NCI-H1092 treated with DMSO at 0.1 percent for 48 hours (cell line): ENCODE measurements at regions not wholly inside any gene's neighbourhood (a gene's known extent, or its start where the extent isn't known, plus 50 kb on each side); places are given as distances from the start of the nearest gene placed in this dataset.
"Not testable (repeated sequence)": the region's sequence is repeated elsewhere in the genome, so short reads cannot be mapped to it uniquely, and the experiment has no call there.

Source experiments
- DNase-seq: peaks from one replicate; lab custom pipeline; 2025; lab: John Stamatoyannopoulos, UW

DNA sequence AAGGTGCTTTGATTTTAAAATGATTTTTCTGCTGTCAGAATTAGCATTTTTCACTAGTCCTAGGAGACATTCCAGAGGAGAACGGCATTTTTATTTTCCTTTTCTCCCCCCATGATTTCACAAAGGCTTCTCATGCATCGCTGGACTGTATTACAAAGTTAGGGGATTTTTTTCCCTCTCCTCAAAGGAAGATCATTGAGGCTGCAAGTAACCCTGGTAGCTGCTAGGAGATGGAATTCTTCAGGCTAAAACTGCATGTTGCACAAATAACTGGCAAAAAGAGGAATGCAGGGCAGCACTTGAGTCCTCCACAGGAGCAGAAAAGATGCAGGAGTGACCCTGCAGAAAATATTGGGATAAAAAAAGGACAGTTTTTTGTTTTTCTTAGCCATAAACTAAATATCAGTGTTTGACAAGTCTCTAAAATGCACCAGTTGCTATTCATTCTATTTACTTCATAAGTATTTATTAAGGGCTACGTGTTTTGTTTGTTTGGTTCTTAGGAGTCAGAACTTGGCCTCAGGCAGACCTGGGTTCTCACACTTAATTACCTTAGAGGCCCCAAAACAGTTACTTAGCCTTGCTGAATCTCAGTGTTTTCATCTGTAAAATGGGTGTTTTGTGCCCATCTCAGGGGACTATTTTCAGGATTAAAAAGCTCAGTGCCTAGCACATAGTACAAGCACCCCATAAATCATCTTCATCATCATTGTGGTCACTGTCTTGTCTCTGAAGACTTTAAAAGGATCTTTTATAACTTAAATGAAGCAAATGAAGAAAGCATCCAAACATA is 144.5 kb upstream of the ID4 start:
- DNase-seq = no peak

DNA sequence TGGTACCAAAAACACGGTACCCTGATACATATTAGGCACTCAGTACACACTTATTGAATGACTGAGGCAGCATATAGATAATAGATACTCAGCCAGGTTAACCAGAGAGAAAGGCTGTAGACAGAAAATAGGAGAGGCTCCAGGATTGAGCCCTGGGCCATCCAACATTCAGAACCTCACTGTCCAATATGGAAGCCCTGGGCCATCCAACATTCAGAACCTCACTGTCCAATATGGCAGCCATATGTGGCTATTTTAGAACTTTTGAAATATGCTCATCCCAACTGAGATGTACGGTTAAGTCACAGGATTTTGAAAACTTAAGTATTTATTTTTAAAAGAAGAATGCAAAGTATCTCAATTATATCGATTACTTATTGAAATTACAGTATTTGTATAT is 142.5 kb upstream of the ID4 start:
- DNase-seq = no peak

DNA sequence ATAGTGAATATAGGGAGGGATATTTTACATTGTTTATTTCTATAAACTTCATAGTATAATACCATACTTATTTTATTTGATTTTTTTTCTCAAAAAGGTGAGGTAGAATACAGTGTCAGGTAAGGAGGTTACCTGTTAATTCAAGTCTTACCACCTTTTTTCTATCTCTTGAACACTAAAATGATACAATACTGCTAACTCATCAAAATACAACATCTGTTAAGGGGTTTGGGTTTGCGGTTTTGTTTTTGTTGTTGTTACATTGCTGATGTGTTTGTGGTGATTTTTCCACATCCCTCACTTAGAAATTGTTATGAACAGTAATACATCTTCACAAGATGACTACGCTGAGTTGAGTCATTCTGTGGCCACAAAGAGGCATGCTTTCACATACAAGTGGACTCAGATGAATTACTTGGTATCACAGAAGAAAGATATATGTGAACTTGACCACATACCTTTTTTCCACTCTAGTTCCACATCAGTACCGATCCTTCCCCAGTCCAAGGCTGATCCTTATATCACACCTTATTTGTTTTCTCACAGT is 139.4 kb upstream of the ID4 start:
- DNase-seq = no peak

DNA sequence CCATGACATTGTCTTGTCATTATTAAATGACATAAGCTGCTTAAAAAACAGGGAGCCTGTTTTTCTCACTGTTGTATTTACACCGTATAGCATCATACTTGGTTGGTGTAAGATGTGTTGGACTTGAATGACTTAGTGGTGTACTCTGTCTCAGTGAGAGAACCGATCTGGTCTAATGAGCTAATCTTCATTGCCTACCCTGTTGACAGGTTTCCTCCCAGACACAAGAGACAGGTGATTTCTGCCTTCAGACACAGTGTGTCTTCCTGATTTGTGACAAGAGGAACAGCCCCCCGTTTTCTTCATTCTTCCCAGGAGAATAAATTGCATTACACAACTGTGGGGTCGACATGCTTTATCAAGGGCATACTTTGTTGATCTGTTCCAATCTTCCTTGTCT is 137.2 kb upstream of the ID4 start:
- no peak for DNase-seq

GRCh38 chr6:19705606-19706005 is 131.6 kb upstream of the ID4 start:
- no peak for DNase-seq

DNA sequence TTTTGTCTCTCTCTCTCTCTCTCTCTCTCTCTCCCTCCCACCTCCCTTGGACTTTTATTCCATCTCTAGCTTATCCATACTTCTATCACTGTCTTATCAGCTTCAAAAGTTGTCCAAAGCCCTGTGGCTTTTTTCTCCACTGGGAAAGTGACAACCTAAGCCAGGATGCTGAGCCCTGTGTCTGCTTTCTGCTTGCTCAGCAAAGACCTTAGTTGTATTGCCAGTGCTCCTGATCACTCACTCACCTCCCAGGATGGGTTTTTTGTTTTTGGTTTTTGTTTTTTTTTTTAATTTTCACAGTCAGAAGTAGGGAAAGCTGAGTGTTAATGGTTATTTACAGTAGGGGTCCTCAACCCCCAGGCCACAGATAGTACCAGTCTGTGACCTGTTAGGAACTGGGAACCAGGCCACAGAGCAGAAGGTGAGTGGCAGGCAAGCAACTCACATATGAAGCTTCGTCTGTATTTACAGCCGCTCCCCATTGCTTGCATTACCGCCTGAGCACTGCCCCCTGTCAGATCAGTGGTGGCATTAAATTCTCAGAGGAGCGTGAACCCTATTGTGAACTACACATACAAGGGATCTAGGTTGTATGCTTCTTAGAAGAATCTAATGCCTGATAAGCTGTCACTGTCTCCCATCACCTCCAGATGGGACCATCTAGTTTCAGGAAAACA is 125.0 kb upstream of the ID4 start:
- no peak for DNase-seq

DNA sequence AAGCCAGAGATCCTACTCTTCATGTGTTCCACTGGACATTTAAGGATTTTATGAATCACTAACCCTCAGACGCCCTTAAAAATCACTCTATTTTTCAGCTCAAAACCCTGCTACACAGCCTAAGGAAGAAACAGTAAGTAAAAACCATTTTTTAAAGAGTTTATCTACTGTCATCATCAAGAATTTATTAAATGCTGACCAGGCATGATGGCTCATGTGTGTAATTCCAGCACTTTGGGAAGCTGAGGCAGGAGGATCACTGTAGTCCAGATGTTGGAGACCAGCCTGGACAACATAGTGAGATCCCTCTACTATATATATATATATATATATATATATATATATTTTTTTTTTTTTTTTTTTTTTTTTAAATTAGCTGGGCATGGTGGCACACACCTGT is 124.2 kb upstream of the ID4 start:
- DNase-seq = no peak

- no peak for DNase-seq
Observed at GRCh38 chr6:19713411-19713810, 123.8 kb upstream of the ID4 start.

- DNase-seq = no peak
Observed at GRCh38 chr6:19713984-19714383, 123.2 kb upstream of the ID4 start.

GRCh38 chr6:19714434-19715166 is 122.6 kb upstream of the ID4 start:
- DNase-seq = no peak

- peak; percentile 76 for DNase-seq
Observed at GRCh38 chr6:19715167-19715551, 122.0 kb upstream of the ID4 start.

- no peak for DNase-seq
Observed at GRCh38 chr6:19719691-19720128, 117.5 kb upstream of the ID4 start.

- no peak for DNase-seq
Observed at GRCh38 chr6:19721766-19722377, 115.3 kb upstream of the ID4 start.

DNA sequence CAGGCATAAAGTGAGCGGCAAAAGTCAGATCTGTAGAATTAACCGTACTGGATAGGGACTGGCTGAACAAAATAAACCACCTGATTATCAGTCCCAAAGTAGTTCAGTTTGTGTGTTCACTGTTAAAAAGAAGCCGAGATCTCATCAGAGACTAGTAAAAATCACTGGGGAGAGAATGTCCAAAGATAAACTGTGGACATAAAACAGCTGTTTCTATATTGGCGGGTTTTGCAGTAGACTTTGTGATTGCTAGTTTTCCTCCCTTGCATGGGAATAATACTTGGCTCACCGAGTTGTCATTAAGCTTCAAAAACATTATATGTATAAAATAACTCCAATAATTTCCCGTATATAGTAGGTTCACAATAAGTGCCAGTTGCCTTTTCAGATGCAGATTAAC is 114.2 kb upstream of the ID4 start:
- DNase-seq = no peak

- no peak for DNase-seq
Observed at GRCh38 chr6:19723545-19723944, 113.6 kb upstream of the ID4 start.

- DNase-seq = not testable (repeated sequence)
Observed at GRCh38 chr6:19725436-19725835, 111.7 kb upstream of the ID4 start.

DNA sequence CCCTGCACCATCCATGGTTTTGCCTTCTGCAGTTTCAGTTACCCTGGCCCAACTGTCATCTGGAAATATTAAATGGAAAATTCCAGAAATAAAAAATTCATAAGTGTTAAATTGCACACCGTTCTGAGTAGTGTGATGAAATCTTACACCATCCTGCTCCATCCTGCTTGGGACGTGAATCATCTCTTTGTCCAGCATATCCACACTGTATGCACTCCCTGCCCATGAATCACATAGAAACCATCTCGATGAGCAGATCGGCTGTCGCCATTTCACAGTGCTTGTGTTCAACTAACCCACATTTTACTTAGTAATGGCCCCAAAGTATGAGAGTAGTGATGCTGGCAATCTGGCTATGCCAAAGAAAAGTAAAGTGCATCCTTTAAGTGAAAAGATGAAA is 105.9 kb upstream of the ID4 start:
- no peak for DNase-seq

DNA sequence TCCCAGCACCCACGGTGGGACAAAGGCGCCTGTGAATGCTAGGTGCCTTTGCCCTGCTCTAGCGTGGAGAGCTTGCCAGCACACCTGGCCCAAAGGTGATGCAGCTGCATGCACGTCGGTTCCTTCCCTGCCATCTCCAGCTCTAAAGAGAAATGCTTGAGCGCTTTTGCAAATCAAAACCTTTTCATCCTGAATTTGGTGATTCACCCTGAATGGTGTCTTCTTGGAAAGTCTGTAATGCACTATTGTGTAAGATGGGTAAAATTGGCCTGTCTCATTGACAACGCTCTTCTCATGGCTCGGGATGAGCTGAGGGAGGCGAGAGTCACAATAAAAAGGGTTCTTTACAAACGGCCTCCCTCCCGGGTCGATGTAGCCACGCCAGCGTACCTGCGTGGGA is 103.1 kb upstream of the ID4 start:
- no peak for DNase-seq

GRCh38 chr6:19734519-19734918 is 102.7 kb upstream of the ID4 start:
- DNase-seq = no peak

DNA sequence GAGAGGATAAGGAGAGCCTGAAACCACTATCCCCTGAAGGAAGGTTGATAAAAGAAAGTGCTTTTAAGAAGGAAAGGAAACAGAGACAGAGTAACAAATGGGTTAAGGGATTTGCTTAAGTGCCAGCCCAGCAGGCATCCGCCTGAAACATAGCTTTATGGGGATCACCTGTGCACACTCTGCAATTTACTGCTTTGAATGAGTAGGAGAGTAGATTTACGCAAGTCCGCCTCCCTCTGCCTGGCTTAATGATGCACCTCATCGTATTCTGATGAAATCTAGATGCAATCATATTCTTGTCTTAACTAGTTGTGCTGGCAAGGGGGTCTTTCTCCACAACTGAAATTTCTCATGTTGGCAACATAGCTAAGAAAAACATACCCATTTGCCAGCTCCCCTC is 101.1 kb upstream of the ID4 start:
- no peak for DNase-seq

GRCh38 chr6:19738010-19738409 is 99.2 kb upstream of the ID4 start:
- no peak for DNase-seq

GRCh38 chr6:19749722-19750121 is 87.4 kb upstream of the ID4 start:
- no peak for DNase-seq
